Activated T-cell treated with anti-CD3 and anti-CD28 coated beads, Interleukin-2, amount 50 U/mL, for 72 hours (primary cell): ENCODE measurements at regions not wholly inside any gene's neighbourhood (a gene's known extent, or its start where the extent isn't known, plus 50 kb on each side); places are given as distances from the start of the nearest gene placed in this dataset.

Experiments
- ATAC-seq, 2 donors: fragments of 150-1000 bp; cut with Tn5 transposase; replicated peaks in 1 of 2; 2 replicates each; pipeline ENCODE4 v1.10.0; 2021; ENCODE audit warnings: moderate library complexity in 2 of 2, mild to moderate bottlenecking in 1 of 2
- DNase-seq, 2 donors: peaks; one replicate each; pipeline ENCODE4 v3.0.0; 2021 to 2022; ENCODE audit warnings: mixed read lengths in 1 of 2
- H3K27ac Mint-ChIP-seq: one replicate; pipeline ENCODE4 v1.8.0; 2022; ENCODE audit warnings: mild to moderate bottlenecking, moderate library complexity, mixed read lengths
- H3K27me3 Mint-ChIP-seq: one replicate; pipeline ENCODE4 v1.8.0; 2022; ENCODE audit warnings: low read depth, mixed read lengths
- H3K36me3 Mint-ChIP-seq, 2 donors: one replicate each; pipeline ENCODE4 v1.8.0; 2022; ENCODE audit warnings: mixed read lengths in 2 of 2, mild to moderate bottlenecking in 1 of 2; ENCODE audit not compliant: insufficient read depth in 2 of 2
- H3K4me1 Mint-ChIP-seq: one replicate; pipeline ENCODE4 v1.8.0; 2022; ENCODE audit warnings: low read depth, mixed read lengths
- H3K4me3 Mint-ChIP-seq, 2 donors: one replicate each; pipeline ENCODE4 v1.8.0; 2022; ENCODE audit warnings: mild to moderate bottlenecking in 2 of 2, mixed read lengths in 2 of 2, moderate library complexity in 2 of 2
- H3K9me3 Mint-ChIP-seq, 2 donors: one replicate each; pipeline ENCODE4 v1.8.0; 2022; ENCODE audit warnings: mixed read lengths in 2 of 2

DNA sequence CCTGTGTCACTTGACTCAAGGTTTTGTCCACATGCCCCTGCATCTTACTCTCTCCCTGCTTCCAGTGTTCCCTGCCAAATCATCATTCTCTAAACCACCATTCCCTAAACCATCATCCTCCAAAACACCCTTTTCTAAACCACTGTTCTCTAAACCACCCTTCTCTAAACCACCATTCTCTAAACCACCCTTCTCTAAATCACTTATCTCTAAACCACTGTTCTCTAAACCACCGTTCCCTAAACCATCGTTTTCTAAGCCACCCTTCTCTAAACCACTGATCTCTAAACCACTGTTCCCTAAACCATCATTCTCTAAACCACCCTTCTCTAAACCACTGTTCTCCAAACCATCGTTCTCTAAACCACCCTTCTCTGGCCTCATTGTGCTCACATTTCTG is 142.1 kb downstream of the CXCL12 start:
- Mint-ChIP-seq H3K27ac (no peak overlapping the region), H3K4me3 (no peak overlapping the region), H3K4me1 (peaks cover 4% of the 10 kb centered on the region), H3K27me3 (no peaks in the 10 kb centered on the region), H3K36me3 (peaks cover 2 to 3% of the 10 kb centered on the region in 2 donors), H3K9me3 (peaks cover 6 to 8% of the 10 kb centered on the region in 2 donors)
- no peak for DNase-seq
- peak in 1 of 2 donors; percentile 26 for ATAC-seq

DNA sequence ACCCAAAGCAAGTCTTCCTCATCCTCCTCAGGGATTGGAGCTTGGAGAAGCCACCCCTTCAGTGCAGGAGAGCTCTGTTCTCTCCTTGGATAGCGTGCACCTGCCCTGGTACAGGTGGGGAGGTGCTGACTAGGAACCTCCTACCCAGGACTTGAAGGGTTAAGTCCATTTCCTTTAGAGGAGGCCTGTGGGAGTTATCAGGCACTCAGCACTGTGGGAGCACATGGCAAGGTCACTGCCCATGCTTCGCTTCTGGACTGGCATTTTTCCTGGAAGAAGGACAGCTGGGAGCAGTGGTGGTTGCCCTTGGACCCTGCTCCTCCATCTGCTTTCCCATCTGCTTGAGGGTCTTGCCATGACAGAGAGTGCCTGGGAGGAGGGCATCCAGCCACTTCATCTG is 142.8 kb downstream of the CXCL12 start:
- H3K36me3 Mint-ChIP-seq: peaks cover 2 to 3% of the 10 kb centered on the region in 2 donors
- no peak for ATAC-seq

DNA sequence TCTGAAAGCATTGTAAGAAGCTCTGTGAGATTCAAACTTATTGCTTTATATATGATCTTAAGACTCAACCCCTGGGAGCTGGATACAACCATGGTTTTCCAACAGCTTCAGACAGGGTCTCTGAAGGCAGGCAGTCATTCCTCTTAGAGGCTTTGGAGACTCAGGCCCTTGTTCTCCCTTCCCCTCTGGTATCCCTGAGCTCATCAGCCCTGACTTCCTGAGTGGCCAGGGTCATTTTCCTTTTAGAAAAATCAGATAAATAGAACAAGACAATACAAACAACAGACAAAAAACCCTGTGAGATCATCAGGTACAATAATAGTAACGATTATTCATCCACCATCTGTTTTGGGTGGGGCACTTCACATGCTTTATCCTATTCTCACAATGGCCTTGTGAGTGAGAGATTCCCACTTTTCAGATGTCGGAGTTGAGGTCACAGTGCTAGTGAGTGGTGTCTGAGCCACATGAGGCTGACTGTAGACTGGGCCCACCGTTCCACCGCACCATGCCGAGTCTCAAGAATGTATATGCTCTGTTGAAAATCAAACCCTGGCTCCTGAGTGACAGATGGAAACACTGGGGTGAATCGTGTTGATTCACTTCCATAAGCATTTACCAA is 144.2 kb downstream of the CXCL12 start:
- H3K4me3 Mint-ChIP-seq: no peak overlapping the region
- peaks cover 4% of the 10 kb centered on the region in 2 donors for H3K9me3 Mint-ChIP-seq
- ATAC-seq: no peak
- peaks cover 2 to 3% of the 10 kb centered on the region in 2 donors for H3K36me3 Mint-ChIP-seq
- H3K4me1 Mint-ChIP-seq: peaks cover 4% of the 10 kb centered on the region
- H3K27ac Mint-ChIP-seq: no peak overlapping the region
- no peaks in the 10 kb centered on the region for H3K27me3 Mint-ChIP-seq
- no peak for DNase-seq

More for the DNA sequence above, 142.8 kb downstream of the CXCL12 start:
- H3K4me1 Mint-ChIP-seq: peaks cover 4% of the 10 kb centered on the region
- no peaks in the 10 kb centered on the region for H3K27me3 Mint-ChIP-seq
- H3K27ac Mint-ChIP-seq: no peak overlapping the region
- no peak overlapping the region for H3K4me3 Mint-ChIP-seq
- DNase-seq: no peak
- H3K9me3 Mint-ChIP-seq: peaks cover 4 to 8% of the 10 kb centered on the region in 2 donors

- H3K4me3 Mint-ChIP-seq: no peak overlapping the region
- peaks cover 4% of the 10 kb centered on the region for H3K4me1 Mint-ChIP-seq
- no peaks in the 10 kb centered on the region for H3K27me3 Mint-ChIP-seq
- no peak overlapping the region for H3K27ac Mint-ChIP-seq
- DNase-seq: no peak
- no peak for ATAC-seq
- peaks cover 2 to 3% of the 10 kb centered on the region in 2 donors for H3K36me3 Mint-ChIP-seq
- H3K9me3 Mint-ChIP-seq: peaks cover 4% of the 10 kb centered on the region in 2 donors
Observed at GRCh38 chr10:44238212-44238611, 146.7 kb downstream of the CXCL12 start.

DNA sequence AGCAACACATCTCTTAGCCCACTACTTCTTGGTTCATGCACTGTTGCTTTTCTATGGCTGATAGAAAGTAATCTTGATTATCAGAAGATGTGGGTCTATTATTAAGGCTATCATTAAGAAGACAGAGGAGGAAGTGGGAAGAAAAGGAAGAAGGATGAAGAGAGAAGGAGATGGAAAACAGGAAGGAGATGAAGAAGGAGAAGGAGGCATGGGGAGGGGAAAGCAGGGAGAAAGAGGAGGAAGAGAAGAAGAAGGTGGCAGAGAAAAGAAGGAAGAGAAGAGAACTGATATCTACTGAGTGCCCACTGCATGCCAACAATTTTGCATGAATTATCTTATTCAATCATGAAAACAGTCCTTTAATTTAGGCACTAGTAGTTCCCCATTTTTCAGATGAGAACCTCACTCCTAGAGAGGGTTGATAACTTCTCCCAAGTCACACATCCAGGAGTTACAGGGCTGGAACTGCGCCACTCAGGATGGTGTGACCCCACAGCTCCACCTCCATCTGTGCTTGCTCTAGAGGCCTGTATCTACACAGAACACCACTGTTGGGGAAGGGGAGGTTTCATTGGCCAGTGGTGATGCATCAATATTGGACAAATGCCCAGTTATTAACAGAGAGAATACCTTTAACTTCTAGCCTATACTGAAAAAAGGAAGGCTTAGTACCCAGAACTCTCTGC is 147.4 kb downstream of the CXCL12 start:
- Mint-ChIP-seq H3K4me3 (no peak overlapping the region), H3K27ac (no peak overlapping the region), H3K27me3 (no peaks in the 10 kb centered on the region), H3K36me3 (no peaks in the 10 kb centered on the region), H3K4me1 (no peaks in the 10 kb centered on the region), H3K9me3 (no peaks in the 10 kb centered on the region)
- DNase-seq (no peak), ATAC-seq (no peak)

- no peaks in the 10 kb centered on the region for H3K27me3 Mint-ChIP-seq
Observed at GRCh38 chr10:44235363-44235762, 149.5 kb downstream of the CXCL12 start.

DNA sequence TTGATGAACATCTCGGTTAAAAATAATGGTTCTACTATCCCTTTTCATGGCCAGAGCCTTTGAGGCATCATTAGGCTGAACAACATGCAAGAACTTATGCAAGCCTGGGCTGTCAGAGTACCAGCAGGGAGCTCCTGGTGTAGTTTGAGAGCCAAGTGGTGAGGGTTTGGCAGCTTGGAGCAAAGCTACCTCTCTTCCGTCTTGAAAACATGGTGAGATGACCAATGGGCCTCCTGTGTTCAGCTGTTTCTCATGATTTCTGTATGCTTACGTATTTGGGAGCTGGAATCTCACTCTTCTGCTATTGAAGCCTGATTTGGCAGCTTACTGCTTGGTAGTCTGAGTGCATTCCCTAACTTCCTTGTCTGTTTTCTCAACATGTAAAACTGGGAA is 150.4 kb downstream of the CXCL12 start:
- H3K9me3 Mint-ChIP-seq: peaks cover 0 to 1% of the 10 kb centered on the region in 2 donors
- DNase-seq (no peak), ATAC-seq (no peak)
- no peak overlapping the region for H3K4me3 Mint-ChIP-seq
- no peaks in the 10 kb centered on the region for H3K4me1 Mint-ChIP-seq
- no peaks in the 10 kb centered on the region for H3K36me3 Mint-ChIP-seq
- no peaks in the 10 kb centered on the region for H3K27me3 Mint-ChIP-seq
- H3K27ac Mint-ChIP-seq: no peak overlapping the region

More at GRCh38 chr10:44235363-44235762, 149.5 kb downstream of the CXCL12 start:
- DNase-seq (no peak), ATAC-seq (no peak)
- Mint-ChIP-seq H3K4me1 (no peaks in the 10 kb centered on the region), H3K36me3 (no peaks in the 10 kb centered on the region), H3K27ac (no peak overlapping the region), H3K9me3 (no peaks in the 10 kb centered on the region), H3K4me3 (no peak overlapping the region)

DNA sequence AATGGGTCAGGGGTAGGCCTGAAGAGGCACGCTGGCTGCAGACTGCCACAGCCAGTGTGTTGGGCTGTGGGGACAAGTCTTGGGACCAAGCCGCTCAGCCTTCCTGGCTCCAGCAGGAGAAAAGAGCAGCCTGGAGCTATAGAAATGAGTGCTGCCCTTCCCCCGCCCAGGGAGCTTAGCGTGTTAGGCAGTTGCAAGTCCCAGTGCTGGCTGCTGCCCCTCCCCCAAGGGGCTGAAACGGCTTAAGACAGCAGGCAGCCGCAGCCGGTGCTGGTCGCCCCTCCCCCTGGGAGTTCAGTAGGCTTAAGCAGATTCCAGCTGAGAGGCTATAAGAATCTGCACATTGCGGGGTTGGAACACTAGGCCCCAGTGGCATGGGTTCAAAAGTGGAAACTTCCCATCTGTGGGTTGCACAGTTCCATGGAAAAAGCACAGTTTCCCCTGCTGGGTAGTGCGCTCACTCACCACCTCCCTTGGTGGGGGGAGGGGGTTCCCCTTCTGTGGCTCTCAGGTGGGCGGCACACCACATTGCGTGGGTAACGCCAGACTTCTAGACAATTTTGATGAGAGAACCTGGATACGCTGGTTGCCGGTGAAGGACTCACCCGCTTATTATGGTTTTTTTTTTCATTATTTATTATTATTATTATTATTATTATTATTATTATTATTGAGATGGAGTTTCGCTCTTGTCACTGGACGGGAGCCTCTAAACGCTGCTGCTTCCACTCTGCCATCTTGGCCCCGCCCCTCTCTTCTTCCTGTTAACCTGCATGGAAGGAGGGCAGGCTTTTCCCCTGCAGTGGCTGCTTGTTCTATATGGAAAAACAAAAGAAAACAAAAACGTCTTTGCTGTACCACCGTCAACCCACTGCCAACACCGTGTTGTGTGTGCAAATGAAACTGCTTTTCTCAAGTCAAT is 151.1 kb downstream of the CXCL12 start:
- H3K27me3 Mint-ChIP-seq: no peaks in the 10 kb centered on the region
- no peaks in the 10 kb centered on the region for H3K4me1 Mint-ChIP-seq
- ATAC-seq (no peak), DNase-seq (no peak)
- H3K27ac Mint-ChIP-seq: no peak overlapping the region
- H3K9me3 Mint-ChIP-seq: peaks cover 1 to 2% of the 10 kb centered on the region in 2 donors
- H3K36me3 Mint-ChIP-seq: no peaks in the 10 kb centered on the region
- no peak overlapping the region for H3K4me3 Mint-ChIP-seq

GRCh38 chr10:44217274-44217820 is 167.6 kb downstream of the CXCL12 start:
- Mint-ChIP-seq H3K27me3 (peaks cover 6% of the 10 kb centered on the region), H3K36me3 (peaks cover 0 to 2% of the 10 kb centered on the region in 2 donors), H3K27ac (no peak overlapping the region), H3K9me3 (peaks cover 4 to 7% of the 10 kb centered on the region in 2 donors), H3K4me1 (no peaks in the 10 kb centered on the region), H3K4me3 (no peak overlapping the region)
- ATAC-seq: no peak
- no peak for DNase-seq

DNA sequence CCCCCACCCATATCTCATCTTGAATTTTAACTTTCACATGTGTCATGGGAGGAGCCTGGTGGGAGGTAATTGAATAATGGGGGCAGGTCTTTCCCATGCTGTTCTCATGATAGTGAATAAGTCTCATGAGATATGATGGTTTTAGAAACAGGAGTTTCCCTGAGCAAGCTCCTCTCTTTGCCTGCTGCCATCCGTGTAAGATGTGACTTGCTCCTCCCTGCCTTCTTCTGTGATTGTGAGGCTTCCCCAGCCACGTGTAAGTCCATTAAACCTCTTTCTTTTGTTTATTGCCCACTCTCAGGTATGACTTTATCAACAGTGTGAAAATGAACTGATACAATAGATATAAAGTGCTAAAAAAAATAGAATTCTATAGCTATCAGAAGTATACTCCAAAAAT is 168.8 kb downstream of the CXCL12 start:
- no peaks in the 10 kb centered on the region for H3K4me1 Mint-ChIP-seq
- peaks cover 0 to 2% of the 10 kb centered on the region in 2 donors for H3K36me3 Mint-ChIP-seq
- H3K27me3 Mint-ChIP-seq: peaks cover 6% of the 10 kb centered on the region
- H3K27ac Mint-ChIP-seq: no peak overlapping the region
- peaks cover 4 to 7% of the 10 kb centered on the region in 2 donors for H3K9me3 Mint-ChIP-seq
- DNase-seq (no peak), ATAC-seq (no peak)
- H3K4me3 Mint-ChIP-seq: no peak overlapping the region

DNA sequence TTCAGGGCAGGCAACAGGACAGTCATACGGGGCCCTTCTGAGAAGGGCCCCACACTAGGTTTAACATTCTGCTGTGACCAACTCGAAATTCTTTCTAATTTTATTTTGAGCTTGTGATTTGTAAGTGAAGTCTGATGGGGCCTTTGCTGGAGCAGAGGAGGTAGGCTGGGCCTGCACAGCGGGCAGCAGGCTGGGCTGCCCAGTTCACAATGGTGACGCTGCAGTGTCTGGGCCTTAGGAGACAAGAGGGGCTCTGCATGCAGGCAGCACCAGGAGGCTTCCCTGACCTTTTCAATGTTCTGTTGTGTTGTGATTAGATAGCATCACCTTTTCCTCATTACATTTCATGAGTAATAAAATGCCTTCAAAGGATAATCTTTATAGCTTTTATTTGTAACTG is 175.1 kb downstream of the CXCL12 start:
- no peak for ATAC-seq
- peaks cover 20% of the 10 kb centered on the region for H3K27me3 Mint-ChIP-seq
- no peak overlapping the region for H3K27ac Mint-ChIP-seq
- peaks cover 0 to 2% of the 10 kb centered on the region in 2 donors for H3K36me3 Mint-ChIP-seq
- DNase-seq: no peak
- H3K4me1 Mint-ChIP-seq: no peaks in the 10 kb centered on the region
- H3K4me3 Mint-ChIP-seq: no peak overlapping the region
- peaks cover 3 to 5% of the 10 kb centered on the region in 2 donors for H3K9me3 Mint-ChIP-seq

DNA sequence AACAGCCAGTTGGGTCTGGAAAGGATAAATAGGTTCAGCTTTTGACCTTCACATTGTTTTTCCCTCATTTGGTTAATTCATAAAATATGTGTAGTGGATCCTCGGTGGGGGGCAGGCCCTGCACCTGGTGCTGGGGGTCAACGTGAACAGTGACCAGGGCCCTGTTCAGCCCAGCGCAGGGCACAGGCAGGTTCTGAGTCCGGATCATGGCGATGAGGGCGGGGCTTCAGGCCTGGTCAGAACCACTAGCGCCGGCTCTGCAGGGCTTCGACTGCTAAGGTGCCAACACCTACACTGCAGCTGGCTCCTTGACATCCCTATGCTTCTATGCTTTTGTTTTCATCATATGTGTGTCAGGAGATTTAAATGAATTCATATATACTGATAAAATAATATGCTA is 177.7 kb downstream of the CXCL12 start:
- Mint-ChIP-seq H3K27me3 (peaks cover 14% of the 10 kb centered on the region), H3K4me3 (no peak overlapping the region), H3K4me1 (no peaks in the 10 kb centered on the region), H3K27ac (no peak overlapping the region), H3K36me3 (no peaks in the 10 kb centered on the region), H3K9me3 (peaks cover 0 to 1% of the 10 kb centered on the region in 2 donors)
- ATAC-seq (no peak), DNase-seq (no peak)
